Panc1 (cell line): ENCODE measurements at regions not wholly inside any gene's neighbourhood (a gene's known extent, or its start where the extent isn't known, plus 50 kb on each side); places are given as distances from the start of the nearest gene placed in this dataset.

Experiments used
- REST ChIP-seq, 2 experiments: IDR thresholded peaks; 2 replicates each; pipeline ENCODE4 v1.6.1; 2011 to 2012; ENCODE audit warnings: low read depth in 2 of 2, control low read depth in 1 of 2, low read length in 1 of 2, mild to moderate bottlenecking in 1 of 2, moderate library complexity in 1 of 2; ENCODE audit not compliant: insufficient read depth in 1 of 2
- TF ChIP-seq, protein P1 (sequence below): fragments of 450-650 bp; IDR thresholded peaks from 2 replicates; pipeline ENCODE4 v1.5.1; 2017; ENCODE audit warnings: mild to moderate bottlenecking

DNA sequence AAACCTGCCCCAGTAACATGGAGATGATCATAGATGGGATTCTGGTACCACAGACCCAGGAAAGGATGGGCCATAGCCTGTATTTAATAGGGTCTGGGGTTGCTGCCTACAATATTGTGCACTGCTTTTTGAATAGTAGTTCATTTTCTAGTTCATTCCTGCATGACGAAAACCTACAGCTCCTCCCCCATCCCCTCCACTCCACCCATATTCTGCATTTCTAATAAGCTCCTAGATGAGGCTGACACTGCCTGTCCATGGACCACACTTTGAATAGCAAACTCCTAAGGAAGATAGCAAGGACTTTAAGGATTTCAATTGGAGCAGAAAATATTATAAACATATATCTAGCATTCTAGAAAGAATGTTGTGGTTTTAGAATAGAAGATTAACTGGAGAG, 75.5 kb downstream of the ISOC1 start:
- TF ChIP-seq, protein P1, sequence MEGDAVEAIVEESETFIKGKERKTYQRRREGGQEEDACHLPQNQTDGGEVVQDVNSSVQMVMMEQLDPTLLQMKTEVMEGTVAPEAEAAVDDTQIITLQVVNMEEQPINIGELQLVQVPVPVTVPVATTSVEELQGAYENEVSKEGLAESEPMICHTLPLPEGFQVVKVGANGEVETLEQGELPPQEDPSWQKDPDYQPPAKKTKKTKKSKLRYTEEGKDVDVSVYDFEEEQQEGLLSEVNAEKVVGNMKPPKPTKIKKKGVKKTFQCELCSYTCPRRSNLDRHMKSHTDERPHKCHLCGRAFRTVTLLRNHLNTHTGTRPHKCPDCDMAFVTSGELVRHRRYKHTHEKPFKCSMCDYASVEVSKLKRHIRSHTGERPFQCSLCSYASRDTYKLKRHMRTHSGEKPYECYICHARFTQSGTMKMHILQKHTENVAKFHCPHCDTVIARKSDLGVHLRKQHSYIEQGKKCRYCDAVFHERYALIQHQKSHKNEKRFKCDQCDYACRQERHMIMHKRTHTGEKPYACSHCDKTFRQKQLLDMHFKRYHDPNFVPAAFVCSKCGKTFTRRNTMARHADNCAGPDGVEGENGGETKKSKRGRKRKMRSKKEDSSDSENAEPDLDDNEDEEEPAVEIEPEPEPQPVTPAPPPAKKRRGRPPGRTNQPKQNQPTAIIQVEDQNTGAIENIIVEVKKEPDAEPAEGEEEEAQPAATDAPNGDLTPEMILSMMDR, result no peak
- no peak for TF ChIP-seq REST (IDR thresholded peaks at IDR 0.05; ENCODE audit: insufficient read depth in 1 of 2, low read depth in 2 of 2, low read length in 1 of 2)
